ENCODE measurements at regions not wholly inside any gene's neighbourhood (a gene's known extent, or its start where the extent isn't known, plus 50 kb on each side); places are given as distances from the start of the nearest gene placed in this dataset.
"Not testable (repeated sequence)": the region's sequence is repeated elsewhere in the genome, so short reads cannot be mapped to it uniquely, and the experiment has no call there.

- peak in 1 of 3 experiments; percentile 36 for DNase-seq
These were observed 116.3 kb downstream of the TANC2 start for GRCh38 chr17:63082273-63082861.

- DNase-seq: no peak
These were observed 116.9 kb downstream of the TANC2 start for GRCh38 chr17:63082952-63083351.

- DNase-seq: no peak
These were observed 120.6 kb downstream of the TANC2 start for GRCh38 chr17:63086483-63087185.

- DNase-seq: not testable (repeated sequence)
These were observed 124.5 kb downstream of the TANC2 start for GRCh38 chr17:63090358-63091114.

GRCh38 chr17:63091909-63092308, 125.9 kb downstream of the TANC2 start:
- DNase-seq: not testable (repeated sequence)

- no peak for DNase-seq
These were observed 128.6 kb downstream of the TANC2 start for GRCh38 chr17:63094631-63095030.

- DNase-seq: no peak
These were observed 129.4 kb downstream of the TANC2 start for GRCh38 chr17:63095459-63095858.

DNA sequence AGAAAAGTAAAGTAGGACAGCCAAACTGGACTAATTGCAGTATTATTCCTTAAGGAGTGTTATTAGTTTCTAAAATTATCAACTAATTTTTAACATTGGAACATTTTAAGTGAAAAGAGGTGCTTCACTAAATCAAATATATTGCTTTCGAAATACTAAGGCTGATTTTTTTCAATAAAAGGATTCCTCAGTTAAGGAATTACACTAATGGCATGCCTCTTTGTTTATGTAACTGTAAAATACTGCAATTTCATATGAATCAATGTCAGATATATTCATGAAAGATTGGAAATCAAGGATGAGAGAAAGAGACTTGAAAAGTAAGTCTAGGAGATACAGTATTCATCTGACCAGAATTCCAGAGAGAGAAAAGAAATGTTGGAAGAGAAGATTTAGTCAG, 129.8 kb downstream of the TANC2 start:
- no peak for DNase-seq

GRCh38 chr17:63096426-63096825, 130.4 kb downstream of the TANC2 start:
- DNase-seq: no peak

DNA sequence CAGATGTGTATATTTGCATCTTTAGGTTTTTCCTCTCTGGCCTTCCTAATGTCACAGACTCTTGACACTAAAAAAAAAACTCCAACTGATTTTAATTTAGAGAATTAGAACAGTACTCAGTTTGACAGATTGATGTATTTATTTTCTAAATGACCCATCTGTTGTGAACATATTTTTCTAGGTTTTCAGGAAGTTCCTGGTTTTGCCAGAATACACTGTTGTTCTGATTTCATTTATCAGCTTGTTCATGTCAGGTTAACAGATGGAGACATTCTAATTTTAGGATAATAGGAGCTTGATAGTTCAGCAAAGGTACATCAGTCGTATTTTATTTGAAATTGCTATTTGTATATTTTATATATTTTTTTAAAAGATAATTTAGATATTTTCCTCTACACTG, 133.4 kb downstream of the TANC2 start:
- DNase-seq: no peak

DNA sequence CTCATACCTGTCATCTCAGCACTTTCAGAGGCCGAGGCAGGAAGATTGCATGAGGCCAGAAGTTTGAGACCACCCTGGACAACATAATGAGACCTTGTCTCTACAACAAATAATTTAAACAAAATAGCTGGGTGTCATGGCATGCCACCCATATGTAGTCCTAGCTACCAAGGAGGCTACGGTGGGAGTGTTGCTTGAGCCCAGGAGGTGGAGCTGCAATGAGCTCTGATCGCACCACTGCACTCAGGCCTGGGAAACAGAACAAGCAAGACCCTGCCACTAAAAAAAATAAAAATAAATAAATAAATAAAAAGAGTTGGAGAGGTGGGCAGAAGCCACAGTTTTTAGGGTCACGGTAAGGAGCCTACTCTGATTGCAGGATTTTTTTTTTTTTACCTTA, 136.0 kb downstream of the TANC2 start:
- DNase-seq: no peak

- no peak for DNase-seq
These were observed 140.0 kb downstream of the TANC2 start for GRCh38 chr17:63106050-63106449.

DNA sequence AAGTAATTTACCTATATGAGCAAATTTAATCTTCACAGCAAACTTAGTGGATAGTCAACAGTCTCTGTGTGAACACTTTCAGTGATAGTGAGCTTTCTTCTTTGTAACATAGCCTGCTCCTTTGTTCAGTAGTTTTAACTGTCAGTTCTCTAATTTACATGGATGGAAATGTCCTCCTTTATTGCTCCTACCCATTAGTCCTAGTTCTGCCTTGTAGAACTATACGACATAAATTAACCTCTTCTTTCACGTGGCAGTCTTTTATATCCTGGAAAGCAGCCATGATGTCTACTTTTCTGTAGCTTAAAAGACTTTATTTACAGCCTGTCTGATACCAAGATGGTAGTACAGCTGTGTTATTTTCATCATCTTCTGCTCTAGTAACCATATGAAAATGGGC, 143.6 kb downstream of the TANC2 start:
- no peak for DNase-seq

DNA sequence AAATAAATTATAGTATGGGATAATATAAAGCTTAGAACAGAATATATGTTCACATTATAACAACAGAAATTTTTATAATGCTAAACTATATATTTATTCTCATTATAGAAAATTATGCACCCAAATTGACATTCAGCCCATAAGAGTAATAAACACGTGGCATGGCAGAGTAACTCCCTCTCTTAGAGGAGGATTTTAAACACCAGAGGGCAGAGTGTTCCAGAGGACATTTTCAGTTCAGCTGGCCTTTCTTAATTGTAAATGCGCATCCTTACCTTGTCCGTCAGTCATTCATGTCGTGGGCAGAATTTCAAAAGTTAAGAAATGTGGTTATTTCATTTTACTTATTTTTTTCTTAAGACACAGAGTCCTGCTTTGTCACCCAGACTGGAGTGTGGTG, 147.1 kb downstream of the TANC2 start:
- DNase-seq: peak in 1 of 3 experiments; percentile 3

DNA sequence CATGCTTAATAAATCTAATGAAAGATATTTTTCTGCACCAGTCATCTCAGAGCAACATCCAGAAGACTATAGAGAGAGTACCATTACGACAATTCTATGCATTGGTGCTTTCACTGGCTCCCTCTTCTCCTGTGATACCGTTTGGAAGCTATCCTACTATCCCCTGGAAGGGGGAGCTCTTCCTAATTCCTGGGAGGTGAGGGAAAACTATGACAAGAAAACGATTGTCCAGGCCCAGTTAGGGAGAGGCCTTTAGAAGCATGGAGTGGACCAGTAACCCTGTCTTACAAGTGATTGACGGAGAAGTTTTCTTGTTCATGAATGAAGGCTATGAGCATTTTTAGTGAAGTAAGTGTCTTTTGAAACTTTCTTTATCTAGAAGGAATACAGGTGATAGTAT, 150.2 kb downstream of the TANC2 start:
- no peak for DNase-seq

GRCh38 chr17:63116967-63117830, 151.2 kb downstream of the TANC2 start:
- peak; percentile 5 to 87 (median 61) for DNase-seq

DNA sequence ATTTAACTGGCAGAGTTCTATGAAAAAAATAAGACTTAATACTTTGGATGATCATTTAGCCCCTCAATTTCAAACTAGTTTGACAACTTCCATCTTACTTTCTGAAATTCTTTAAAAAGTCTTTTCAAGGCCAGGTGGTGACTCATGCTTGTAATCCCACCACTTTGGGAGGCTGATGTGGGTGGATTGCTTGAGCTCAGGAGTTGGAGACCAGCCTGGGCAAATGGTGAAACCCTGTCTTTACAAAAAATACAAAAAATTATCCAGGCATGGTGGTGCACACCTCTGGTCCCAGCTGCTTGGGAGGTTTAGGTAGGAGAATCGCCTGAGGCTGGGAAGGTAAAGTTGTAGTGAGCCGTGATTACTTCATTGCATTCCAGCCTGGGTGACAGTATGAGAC, 154.4 kb downstream of the TANC2 start:
- no peak for DNase-seq

GRCh38 chr17:63124536-63124935, 158.5 kb downstream of the TANC2 start:
- DNase-seq: no peak

DNA sequence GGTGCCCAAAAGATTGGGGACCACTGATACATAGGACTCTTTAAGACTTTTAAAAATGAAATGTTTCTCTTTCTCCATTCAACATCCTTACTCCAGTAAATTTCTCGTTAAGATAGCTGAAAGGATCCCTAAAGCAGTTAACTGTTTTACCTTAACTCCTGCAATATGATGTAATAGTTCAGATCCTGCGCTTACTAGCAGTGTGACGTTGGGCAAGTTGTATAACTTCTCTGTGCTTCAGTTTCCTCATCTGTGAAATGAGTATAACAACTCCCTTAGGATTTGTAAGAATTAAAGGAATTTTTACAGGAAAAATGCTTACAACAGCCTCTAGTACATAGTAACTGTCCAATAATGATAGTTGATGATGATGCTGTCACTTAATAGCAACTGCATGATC, 158.9 kb downstream of the TANC2 start:
- DNase-seq: no peak

DNA sequence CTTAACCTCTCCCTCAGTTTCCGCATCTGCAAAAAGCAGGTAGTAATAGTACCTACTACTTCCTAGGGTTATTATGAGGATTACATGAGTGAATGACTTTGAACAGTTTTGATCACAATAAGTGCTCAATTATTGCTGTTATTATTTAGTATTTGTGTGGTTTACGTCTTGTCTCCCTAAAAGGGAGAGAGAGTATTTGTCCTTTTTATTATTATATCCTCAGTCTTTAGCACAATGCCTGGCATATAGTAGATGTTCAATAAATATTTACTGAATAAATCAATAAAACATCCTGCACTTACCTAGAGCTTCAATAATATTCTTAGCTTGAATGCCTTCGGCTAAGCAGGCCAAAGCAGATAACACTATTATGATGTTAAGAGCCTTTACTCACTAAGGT, 160.0 kb downstream of the TANC2 start:
- no peak for DNase-seq

- no peak for DNase-seq
These were observed 160.6 kb downstream of the TANC2 start for GRCh38 chr17:63126607-63127006.

- DNase-seq: no peak
These were observed 166.4 kb downstream of the TANC2 start for GRCh38 chr17:63132459-63132911.

GRCh38 chr17:63133491-63133890, 167.5 kb downstream of the TANC2 start:
- no peak for DNase-seq

Measured in NCI-H1417 (cell line).